Neural cell (in vitro differentiated cells): ENCODE measurements at regions not wholly inside any gene's neighbourhood (a gene's known extent, or its start where the extent isn't known, plus 50 kb on each side); places are given as distances from the start of the nearest gene placed in this dataset.

ENCODE experiments used
- H2AFZ ChIP-seq: fragments of 200-600, 300-800 bp; sonication (generic), shearing (Covaris generic); 2 replicates; pipeline ENCODE4 v1.6.0; 2014; ENCODE audit warnings: low read depth, mild to moderate bottlenecking, antibody characterized with exemption, low read length, moderate library complexity
- H3F3A ChIP-seq: fragments of 200-600 bp; shearing (Covaris generic); 2 replicates; pipeline ENCODE4 v1.6.1; 2016; ENCODE audit warnings: mild to moderate bottlenecking, moderate library complexity, mixed read lengths, antibody characterized with exemption, low read length; ENCODE audit not compliant: insufficient read depth, poor library complexity, severe bottlenecking
- H3K27ac ChIP-seq: fragments of 200-600, 300-800 bp; sonication (generic), shearing (Covaris generic); 2 replicates; pipeline ENCODE4 v1.5.1; 2014; ENCODE audit warnings: mild to moderate bottlenecking, low read length, moderate library complexity
- H3K27me3 ChIP-seq: fragments of 300-800, 200-600 bp; sonication (generic), shearing (Covaris generic); 2 replicates; pipeline ENCODE4 v1.6.0; 2014; ENCODE audit warnings: mild to moderate bottlenecking, low read depth, low read length, moderate library complexity; ENCODE audit not compliant: insufficient read depth
- H3K36me3 ChIP-seq: fragments of 300-800, 200-600 bp; sonication (generic), shearing (Covaris generic); 2 replicates; pipeline ENCODE4 v1.5.1; 2014; ENCODE audit warnings: mild to moderate bottlenecking, antibody characterized with exemption, low read length, moderate library complexity; ENCODE audit not compliant: insufficient read depth
- H3K4me2 ChIP-seq: fragments of 300-800, 200-600 bp; sonication (generic), shearing (Covaris generic); 2 replicates; pipeline ENCODE4 v1.6.0; 2014; ENCODE audit warnings: mild to moderate bottlenecking, low read length
- H3K4me3 ChIP-seq: fragments of 300-800, 200-600 bp; sonication (generic), shearing (Covaris generic); 2 replicates; pipeline ENCODE4 v1.5.1; 2014; ENCODE audit warnings: mild to moderate bottlenecking, low read length, moderate library complexity
- H3K79me2 ChIP-seq: fragments of 200-600 bp; shearing (Covaris generic); replicated peaks from 2 replicates; pipeline ENCODE4 v1.6.0; 2014; ENCODE audit warnings: mild to moderate bottlenecking, low read length, moderate library complexity; ENCODE audit not compliant: insufficient read depth
- H3K9ac ChIP-seq: fragments of 300-800, 200-600 bp; sonication (generic), shearing (Covaris generic); 2 replicates; pipeline ENCODE4 v1.6.1; 2016; ENCODE audit warnings: mild to moderate bottlenecking, low read length, mixed read lengths
- H3K9me2 ChIP-seq: fragments of 200-600 bp; shearing (Covaris generic); 2 replicates; pipeline ENCODE4 v1.6.1; 2016; ENCODE audit warnings: mild to moderate bottlenecking, low read length, mixed read lengths; ENCODE audit not compliant: insufficient read depth
- H3K9me3 ChIP-seq: fragments of 200-600, 300-800 bp; sonication (generic), shearing (Covaris generic); 2 replicates; pipeline ENCODE4 v1.6.1; 2016; ENCODE audit warnings: mild to moderate bottlenecking, mixed run types, low read length, moderate library complexity, mixed read lengths
- H4K20me1 ChIP-seq: fragments of 200-600 bp; shearing (Covaris generic); 2 replicates; pipeline ENCODE4 v1.6.1; 2016; ENCODE audit warnings: mild to moderate bottlenecking, mixed run types; ENCODE audit not compliant: insufficient read depth
- EP300 ChIP-seq: fragments of 450-650 bp; conservative IDR thresholded peaks from 2 replicates; pipeline ENCODE4 v1.6.1; 2014; ENCODE audit warnings: antibody characterized with exemption, mild to moderate bottlenecking, moderate library complexity; ENCODE audit not compliant: poor library complexity, severe bottlenecking
- EZH2 ChIP-seq: fragments of 200-600, 300-800 bp; shearing (Covaris generic), sonication (generic); IDR thresholded peaks from 2 replicates; pipeline ENCODE4 v1.6.1; 2014; ENCODE audit warnings: antibody characterized with exemption, low read length, borderline replicate concordance, mild to moderate bottlenecking; ENCODE audit not compliant: insufficient read depth, poor library complexity, severe bottlenecking
- MXI1 ChIP-seq: fragments of 450-650 bp; conservative IDR thresholded peaks from 2 replicates; pipeline ENCODE4 v1.6.1; 2014; ENCODE audit warnings: antibody characterized with exemption, mild to moderate bottlenecking; ENCODE audit not compliant: poor library complexity, severe bottlenecking
- POLR2AphosphoS5 ChIP-seq: IDR thresholded peaks from 2 replicates; pipeline ENCODE4 v1.6.1; 2012
- RAD21 ChIP-seq: fragments of 450-650 bp; conservative IDR thresholded peaks from 2 replicates; pipeline ENCODE4 v1.6.1; 2014; ENCODE audit warnings: antibody characterized with exemption, mild to moderate bottlenecking, moderate library complexity
- SMC3 ChIP-seq: fragments of 450-650 bp; conservative IDR thresholded peaks from 2 replicates; pipeline ENCODE4 v1.6.1; 2014; ENCODE audit warnings: antibody characterized with exemption, mild to moderate bottlenecking, moderate library complexity; ENCODE audit not compliant: poor library complexity
- TAF1 ChIP-seq: IDR thresholded peaks from 2 replicates; pipeline ENCODE4 v1.6.1; 2012; ENCODE audit warnings: low read depth
- TF ChIP-seq, protein P1 (sequence below): IDR thresholded peaks from 2 replicates; pipeline ENCODE4 v1.6.1; 2012; ENCODE audit warnings: borderline replicate concordance
- TF ChIP-seq, protein P2 (sequence below): fragments of 450-650 bp; IDR thresholded peaks from 2 replicates; pipeline ENCODE4 v1.5.1; 2014; ENCODE audit warnings: antibody characterized with exemption, mild to moderate bottlenecking, moderate library complexity; ENCODE audit not compliant: poor library complexity, severe bottlenecking

DNA sequence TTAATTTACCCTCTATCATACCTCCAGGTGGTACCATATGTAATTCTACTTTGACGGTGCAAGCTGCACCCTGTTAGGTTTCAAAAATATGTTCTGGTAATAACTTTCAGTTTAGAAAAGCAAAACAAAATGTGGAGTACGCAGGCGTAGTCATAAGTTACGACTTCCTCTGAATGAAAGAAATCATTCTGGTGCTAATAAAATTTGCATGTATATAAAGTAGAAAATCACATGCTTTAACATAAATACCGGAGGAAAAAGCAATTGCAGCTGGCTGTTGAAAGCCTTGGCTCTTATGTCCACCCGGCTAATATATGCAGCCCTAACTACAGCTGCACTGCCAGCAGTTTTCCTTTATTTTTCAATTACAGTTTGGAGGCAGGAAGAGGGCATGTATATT is 65.2 kb upstream of the TMPRSS15 start:
- TF ChIP-seq, protein P1, sequence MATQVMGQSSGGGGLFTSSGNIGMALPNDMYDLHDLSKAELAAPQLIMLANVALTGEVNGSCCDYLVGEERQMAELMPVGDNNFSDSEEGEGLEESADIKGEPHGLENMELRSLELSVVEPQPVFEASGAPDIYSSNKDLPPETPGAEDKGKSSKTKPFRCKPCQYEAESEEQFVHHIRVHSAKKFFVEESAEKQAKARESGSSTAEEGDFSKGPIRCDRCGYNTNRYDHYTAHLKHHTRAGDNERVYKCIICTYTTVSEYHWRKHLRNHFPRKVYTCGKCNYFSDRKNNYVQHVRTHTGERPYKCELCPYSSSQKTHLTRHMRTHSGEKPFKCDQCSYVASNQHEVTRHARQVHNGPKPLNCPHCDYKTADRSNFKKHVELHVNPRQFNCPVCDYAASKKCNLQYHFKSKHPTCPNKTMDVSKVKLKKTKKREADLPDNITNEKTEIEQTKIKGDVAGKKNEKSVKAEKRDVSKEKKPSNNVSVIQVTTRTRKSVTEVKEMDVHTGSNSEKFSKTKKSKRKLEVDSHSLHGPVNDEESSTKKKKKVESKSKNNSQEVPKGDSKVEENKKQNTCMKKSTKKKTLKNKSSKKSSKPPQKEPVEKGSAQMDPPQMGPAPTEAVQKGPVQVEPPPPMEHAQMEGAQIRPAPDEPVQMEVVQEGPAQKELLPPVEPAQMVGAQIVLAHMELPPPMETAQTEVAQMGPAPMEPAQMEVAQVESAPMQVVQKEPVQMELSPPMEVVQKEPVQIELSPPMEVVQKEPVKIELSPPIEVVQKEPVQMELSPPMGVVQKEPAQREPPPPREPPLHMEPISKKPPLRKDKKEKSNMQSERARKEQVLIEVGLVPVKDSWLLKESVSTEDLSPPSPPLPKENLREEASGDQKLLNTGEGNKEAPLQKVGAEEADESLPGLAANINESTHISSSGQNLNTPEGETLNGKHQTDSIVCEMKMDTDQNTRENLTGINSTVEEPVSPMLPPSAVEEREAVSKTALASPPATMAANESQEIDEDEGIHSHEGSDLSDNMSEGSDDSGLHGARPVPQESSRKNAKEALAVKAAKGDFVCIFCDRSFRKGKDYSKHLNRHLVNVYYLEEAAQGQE = no peak
- TF ChIP-seq SMC3 = no peak
- TF ChIP-seq RAD21 = no peak
- TF ChIP-seq TAF1 = no peak
- no peak for TF ChIP-seq EZH2
- no peak for TF ChIP-seq EP300
- TF ChIP-seq, protein P2, sequence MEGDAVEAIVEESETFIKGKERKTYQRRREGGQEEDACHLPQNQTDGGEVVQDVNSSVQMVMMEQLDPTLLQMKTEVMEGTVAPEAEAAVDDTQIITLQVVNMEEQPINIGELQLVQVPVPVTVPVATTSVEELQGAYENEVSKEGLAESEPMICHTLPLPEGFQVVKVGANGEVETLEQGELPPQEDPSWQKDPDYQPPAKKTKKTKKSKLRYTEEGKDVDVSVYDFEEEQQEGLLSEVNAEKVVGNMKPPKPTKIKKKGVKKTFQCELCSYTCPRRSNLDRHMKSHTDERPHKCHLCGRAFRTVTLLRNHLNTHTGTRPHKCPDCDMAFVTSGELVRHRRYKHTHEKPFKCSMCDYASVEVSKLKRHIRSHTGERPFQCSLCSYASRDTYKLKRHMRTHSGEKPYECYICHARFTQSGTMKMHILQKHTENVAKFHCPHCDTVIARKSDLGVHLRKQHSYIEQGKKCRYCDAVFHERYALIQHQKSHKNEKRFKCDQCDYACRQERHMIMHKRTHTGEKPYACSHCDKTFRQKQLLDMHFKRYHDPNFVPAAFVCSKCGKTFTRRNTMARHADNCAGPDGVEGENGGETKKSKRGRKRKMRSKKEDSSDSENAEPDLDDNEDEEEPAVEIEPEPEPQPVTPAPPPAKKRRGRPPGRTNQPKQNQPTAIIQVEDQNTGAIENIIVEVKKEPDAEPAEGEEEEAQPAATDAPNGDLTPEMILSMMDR = no peak
- no peak for TF ChIP-seq POLR2AphosphoS5
- TF ChIP-seq MXI1 = no peak
- no peak overlapping the region for H3K4me2 ChIP-seq
- H3K27me3 ChIP-seq = no peaks in the 10 kb centered on the region
- no peaks in the 10 kb centered on the region for H3K79me2 ChIP-seq
- H3K36me3 ChIP-seq = no peaks in the 10 kb centered on the region
- no peaks in the 10 kb centered on the region for H4K20me1 ChIP-seq
- no peak overlapping the region for H3K27ac ChIP-seq
- H3K9ac ChIP-seq = no peak overlapping the region
- no peaks in the 10 kb centered on the region for H3K9me2 ChIP-seq
- no peaks in the 10 kb centered on the region for H3K9me3 ChIP-seq
- H3K4me3 ChIP-seq = no peak overlapping the region
- H3F3A ChIP-seq = no peaks in the 10 kb centered on the region
- H2AFZ ChIP-seq = no peak overlapping the region

DNA sequence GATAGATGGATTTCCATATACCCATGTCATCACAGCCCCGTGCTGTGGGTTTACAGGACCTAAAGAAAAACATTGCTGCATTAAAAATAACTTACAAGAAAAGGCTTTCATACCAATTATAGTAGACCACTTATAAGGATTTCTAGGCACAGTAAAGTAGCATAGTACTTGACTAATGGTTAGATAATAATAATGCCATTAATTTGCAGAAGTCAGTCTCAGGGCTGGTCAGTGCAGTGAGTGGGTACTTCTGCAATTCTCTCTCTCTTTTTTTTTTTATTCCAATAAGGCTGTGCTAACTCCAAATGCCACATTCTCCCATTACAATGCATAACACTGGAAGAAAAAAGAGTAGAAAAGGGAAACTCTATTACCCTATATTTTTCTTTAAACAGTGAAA is 73.1 kb upstream of the TMPRSS15 start:
- Histone ChIP-seq H3K9me2 (no peaks in the 10 kb centered on the region), H3K4me3 (no peak overlapping the region), H3K9me3 (no peaks in the 10 kb centered on the region), H3K27ac (no peak overlapping the region), H3K9ac (no peak overlapping the region), H3K36me3 (no peaks in the 10 kb centered on the region), H3K4me2 (no peak overlapping the region), H2AFZ (no peak overlapping the region), H3F3A (no peaks in the 10 kb centered on the region), H3K79me2 (no peaks in the 10 kb centered on the region), H3K27me3 (no peaks in the 10 kb centered on the region), H4K20me1 (no peaks in the 10 kb centered on the region)
- no peak for TF ChIP-seq EP300
- no peak for TF ChIP-seq EZH2
- TF ChIP-seq RAD21 = no peak
- TF ChIP-seq MXI1 = no peak
- TF ChIP-seq, protein P1 = no peak
- TF ChIP-seq TAF1 = no peak
- TF ChIP-seq SMC3 = no peak
- TF ChIP-seq POLR2AphosphoS5 = no peak
- TF ChIP-seq, protein P2 = no peak
